ENCODE measurements at regions not wholly inside any gene's neighbourhood (a gene's known extent, or its start where the extent isn't known, plus 50 kb on each side); places are given as distances from the start of the nearest gene placed in this dataset.

GRCh38 chr6:66662721-66663507 lies 955.9 kb upstream of the EYS start:
- Histone ChIP-seq H3K9ac (ENCODE audit: low read length) (no peak overlapping the region), H3K4me3 (ENCODE audit: low read length) (no peak overlapping the region), H4K20me1 (ENCODE audit: low read length) (no peaks in the 10 kb centered on the region), H3K79me2 (ENCODE audit: low read length) (no peaks in the 10 kb centered on the region), H3K4me2 (ENCODE audit: low read length) (no peak overlapping the region), H3K9me2 (replicated peaks; ENCODE audit: low read length) (no peaks in the 10 kb centered on the region), H3F3A (ENCODE audit: low read length, unreplicated experiment) (no peaks in the 10 kb centered on the region), H3K27ac (ENCODE audit: low read length) (no peak overlapping the region), H3K36me3 (ENCODE audit: low read depth, low read length) (no peaks in the 10 kb centered on the region), H3K27me3 (ENCODE audit: low read length) (no peaks in the 10 kb centered on the region), H3K9me3 (ENCODE audit: low read length) (no peaks in the 10 kb centered on the region), H2AFZ (ENCODE audit: low read length) (no peak overlapping the region), H3K4me1 (ENCODE audit: insufficient read depth, low read length) (no peaks in the 10 kb centered on the region)
- ATAC-seq (no peak), DNase-seq (no peak)
- ChIA-PET CTCF (interaction anchor here (0.6 kb wide), 1 partner anchor 1062 kb away, joined by 4 read pairs; no protein-coding TSS in a partner anchor), POLR2A (ENCODE audit: unreplicated experiment) (no interaction called here)
- TF ChIP-seq EZH2phosphoT487 (IDR thresholded peaks at IDR 0.05; ENCODE audit: borderline replicate concordance, low read length): no peak
- no peak for TF ChIP-seq CTCF (conservative IDR thresholded peaks at IDR 0.05; ENCODE audit: low read depth, low read length)
- TF ChIP-seq EZH2 (IDR thresholded peaks at IDR 0.05; ENCODE audit: low read length, unreplicated experiment): no peak
- intact Hi-C loops (cut with micrococcal nuclease): loop anchor here (2.0 to 10.0 kb wide), 3 partner anchors 236 to 402 kb away; no protein-coding TSS in a partner anchor
- no TSS peak for BruUV-seq (replicated peaks)

- Histone ChIP-seq H3K27me3 (ENCODE audit: low read length) (no peaks in the 10 kb centered on the region), H4K20me1 (ENCODE audit: low read length) (no peaks in the 10 kb centered on the region), H3K9me3 (ENCODE audit: low read length) (no peaks in the 10 kb centered on the region), H3K4me1 (ENCODE audit: insufficient read depth, low read length) (no peaks in the 10 kb centered on the region), H3K36me3 (ENCODE audit: low read depth, low read length) (no peaks in the 10 kb centered on the region), H3K79me2 (ENCODE audit: low read length) (no peaks in the 10 kb centered on the region), H3K4me2 (ENCODE audit: low read length) (no peak overlapping the region), H3K9ac (ENCODE audit: low read length) (no peak overlapping the region), H3F3A (ENCODE audit: low read length, unreplicated experiment) (no peaks in the 10 kb centered on the region), H3K4me3 (ENCODE audit: low read length) (no peak overlapping the region), H3K27ac (ENCODE audit: low read length) (no peak overlapping the region), H2AFZ (ENCODE audit: low read length) (no peak overlapping the region), H3K9me2 (replicated peaks; ENCODE audit: low read length) (no peaks in the 10 kb centered on the region)
- no peak for TF ChIP-seq EZH2phosphoT487 (IDR thresholded peaks at IDR 0.05; ENCODE audit: borderline replicate concordance, low read length)
- TF ChIP-seq EZH2 (IDR thresholded peaks at IDR 0.05; ENCODE audit: low read length, unreplicated experiment): no peak
- TF ChIP-seq CTCF (conservative IDR thresholded peaks at IDR 0.05; ENCODE audit: low read depth, low read length): peak; percentile 60
- intact Hi-C loops (cut with micrococcal nuclease): loop anchor here (2.0 to 10.0 kb wide), 3 partner anchors 237 to 403 kb away; no protein-coding TSS in a partner anchor
- POLR2A ChIA-PET (ENCODE audit: unreplicated experiment): no interaction called here
- DNase-seq: peak; percentile 52
- CTCF ChIA-PET: interaction anchor here (0.7 kb wide), 1 partner anchor 61 kb away, joined by 3 read pairs; no protein-coding TSS in a partner anchor
- no TSS peak for BruUV-seq (replicated peaks)
- ATAC-seq: no peak; the same call in 1 of the 2 replicates
Measured at GRCh38 chr6:66662196-66662595, 955.2 kb upstream of the EYS start.

GRCh38 chr6:66655420-66655819 lies 948.4 kb upstream of the EYS start:
- H3K27me3 ChIP-seq (ENCODE audit: low read length): no peaks in the 10 kb centered on the region
- no peak overlapping the region for H3K4me3 ChIP-seq (ENCODE audit: low read length)
- BruUV-seq (replicated peaks): no TSS peak
- H3K9me2 ChIP-seq (replicated peaks; ENCODE audit: low read length): no peaks in the 10 kb centered on the region
- no peaks in the 10 kb centered on the region for H3F3A ChIP-seq (ENCODE audit: low read length, unreplicated experiment)
- intact Hi-C loops (cut with micrococcal nuclease): no loop called here
- no peaks in the 10 kb centered on the region for H3K4me1 ChIP-seq (ENCODE audit: insufficient read depth, low read length)
- H3K4me2 ChIP-seq (ENCODE audit: low read length): no peak overlapping the region
- POLR2A ChIA-PET (ENCODE audit: unreplicated experiment): interaction anchor here (0.5 kb wide), 1 partner anchor 76 kb away, joined by 14 read pairs; no protein-coding TSS in a partner anchor
- H2AFZ ChIP-seq (ENCODE audit: low read length): no peak overlapping the region
- H3K27ac ChIP-seq (ENCODE audit: low read length): no peak overlapping the region
- CTCF ChIA-PET: no interaction called here
- no peaks in the 10 kb centered on the region for H3K79me2 ChIP-seq (ENCODE audit: low read length)
- DNase-seq (no peak), ATAC-seq (no peak)
- no peaks in the 10 kb centered on the region for H4K20me1 ChIP-seq (ENCODE audit: low read length)
- H3K36me3 ChIP-seq (ENCODE audit: low read depth, low read length): no peaks in the 10 kb centered on the region
- no peak overlapping the region for H3K9ac ChIP-seq (ENCODE audit: low read length)
- no peaks in the 10 kb centered on the region for H3K9me3 ChIP-seq (ENCODE audit: low read length)
- TF ChIP-seq CTCF (conservative IDR thresholded peaks at IDR 0.05; ENCODE audit: low read depth, low read length): no peak
- TF ChIP-seq EZH2 (IDR thresholded peaks at IDR 0.05; ENCODE audit: low read length, unreplicated experiment): no peak
- no peak for TF ChIP-seq EZH2phosphoT487 (IDR thresholded peaks at IDR 0.05; ENCODE audit: borderline replicate concordance, low read length)
